ENCODE measurements at regions not wholly inside any gene's neighbourhood (a gene's known extent, or its start where the extent isn't known, plus 50 kb on each side); places are given as distances from the start of the nearest gene placed in this dataset.
"Not testable (repeated sequence)": the region's sequence is repeated elsewhere in the genome, so short reads cannot be mapped to it uniquely, and the experiment has no call there.

DNA sequence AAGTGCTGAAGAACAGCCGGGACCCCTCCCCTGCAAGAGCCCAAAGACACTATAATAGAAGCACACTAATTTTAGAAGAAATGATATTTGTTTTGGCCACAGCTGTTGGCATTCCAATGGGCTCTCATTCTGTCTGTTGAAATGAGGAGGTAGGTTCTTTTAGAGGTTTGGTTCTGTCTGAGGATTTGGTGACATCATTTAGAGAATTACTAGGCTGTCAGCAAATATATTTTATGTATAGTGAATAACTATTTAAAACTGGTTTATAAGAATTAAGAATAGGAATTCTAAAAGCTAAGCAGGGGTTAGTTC lies 200.7 kb upstream of the SLC38A2 start:
- no peaks in the 10 kb centered on the region for H3K27me3 ChIP-seq (ENCODE audit: insufficient read depth, low read length)
- no peak overlapping the region for H3K4me3 ChIP-seq (ENCODE audit: low read depth, low read length)
- no peaks in the 10 kb centered on the region for H3K4me1 ChIP-seq (ENCODE audit: control insufficient read depth, insufficient read depth, low read length, unreplicated experiment)
- H3K27ac ChIP-seq (ENCODE audit: low read depth, low read length), result no peak overlapping the region
- H3K36me3 ChIP-seq (ENCODE audit: insufficient read depth, low read length), result no peaks in the 10 kb centered on the region
- no peak overlapping the region for H2AFZ ChIP-seq (ENCODE audit: low read length, unreplicated experiment)
- no peaks in the 10 kb centered on the region for H3K79me2 ChIP-seq (ENCODE audit: control insufficient read depth, insufficient read depth, low read length, unreplicated experiment)

GRCh38 chr12:46572644-46573346 lies 200.2 kb upstream of the SLC38A2 start:
- Histone ChIP-seq H3K79me2 (ENCODE audit: control insufficient read depth, insufficient read depth, low read length, unreplicated experiment) (no peaks in the 10 kb centered on the region), H3K36me3 (ENCODE audit: insufficient read depth, low read length) (no peaks in the 10 kb centered on the region), H3K4me3 (ENCODE audit: low read depth, low read length) (no peak overlapping the region), H3K4me1 (ENCODE audit: control insufficient read depth, insufficient read depth, low read length, unreplicated experiment) (no peaks in the 10 kb centered on the region), H3K27me3 (ENCODE audit: insufficient read depth, low read length) (no peaks in the 10 kb centered on the region), H2AFZ (ENCODE audit: low read length, unreplicated experiment) (no peak overlapping the region), H3K27ac (ENCODE audit: low read depth, low read length) (no peak overlapping the region)

DNA sequence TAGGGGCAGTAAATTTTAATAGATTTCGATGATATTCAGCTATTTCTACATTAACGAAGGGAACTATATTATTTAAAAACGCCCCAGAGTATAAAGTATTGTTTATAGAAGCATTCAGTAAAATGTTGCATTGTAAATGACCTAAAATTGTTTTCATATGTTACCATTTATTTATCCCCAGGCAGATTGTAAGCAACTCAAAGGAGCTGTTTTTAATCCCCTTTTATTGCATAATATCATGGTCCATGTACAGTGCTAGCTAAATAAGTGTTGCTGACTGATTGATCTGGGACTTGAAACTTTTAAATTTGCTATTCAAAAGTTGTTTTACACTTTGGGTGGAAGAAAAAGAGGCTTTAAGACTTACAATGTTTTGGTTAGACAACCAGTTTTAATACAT lies 199.0 kb upstream of the SLC38A2 start:
- Histone ChIP-seq H3K4me1 (ENCODE audit: control insufficient read depth, insufficient read depth, low read length, unreplicated experiment) (no peaks in the 10 kb centered on the region), H3K36me3 (ENCODE audit: insufficient read depth, low read length) (peaks cover 3% of the 10 kb centered on the region; the same call in 1 of the 2 replicates), H3K79me2 (ENCODE audit: control insufficient read depth, insufficient read depth, low read length, unreplicated experiment) (no peaks in the 10 kb centered on the region), H3K27ac (ENCODE audit: low read depth, low read length) (no peak overlapping the region), H3K27me3 (ENCODE audit: insufficient read depth, low read length) (no peaks in the 10 kb centered on the region), H2AFZ (ENCODE audit: low read length, unreplicated experiment) (no peak overlapping the region), H3K4me3 (ENCODE audit: low read depth, low read length) (no peak overlapping the region)

DNA sequence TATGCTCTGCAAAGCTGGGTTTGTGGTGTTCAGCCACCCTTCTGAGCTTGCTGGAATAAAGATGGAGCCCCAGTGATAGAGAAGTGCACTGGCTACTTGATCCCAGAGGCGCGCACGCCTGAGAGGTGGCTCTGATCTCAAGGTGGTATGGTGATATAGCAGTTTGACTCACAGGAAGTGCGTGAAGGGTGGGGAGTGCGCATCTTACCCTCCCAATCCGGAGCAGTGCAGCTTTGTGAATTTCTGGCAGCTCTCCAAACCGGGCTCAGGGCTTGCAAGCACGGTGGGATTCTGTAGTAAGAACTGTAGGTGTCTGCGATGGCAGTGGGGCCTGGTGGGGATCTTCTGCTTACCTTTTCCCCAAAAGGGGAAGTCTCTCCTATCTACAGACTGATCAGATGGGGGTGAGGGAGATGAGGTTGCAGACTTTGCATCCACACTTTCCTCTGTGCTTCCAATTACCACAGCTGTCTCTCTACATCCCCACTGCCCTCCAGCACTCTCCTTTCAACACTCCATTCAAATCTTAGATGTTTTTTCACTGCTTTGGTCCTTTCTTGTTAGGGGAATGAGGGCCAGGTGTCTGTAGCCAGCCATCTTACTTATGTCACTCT lies 197.4 kb upstream of the SLC38A2 start:
- Histone ChIP-seq H3K27me3 (ENCODE audit: insufficient read depth, low read length) (no peaks in the 10 kb centered on the region), H3K79me2 (ENCODE audit: control insufficient read depth, insufficient read depth, low read length, unreplicated experiment) (no peaks in the 10 kb centered on the region), H3K4me1 (ENCODE audit: control insufficient read depth, insufficient read depth, low read length, unreplicated experiment) (no peaks in the 10 kb centered on the region), H2AFZ (ENCODE audit: low read length, unreplicated experiment) (no peak overlapping the region), H3K4me3 (ENCODE audit: low read depth, low read length) (no peak overlapping the region), H3K36me3 (ENCODE audit: insufficient read depth, low read length) (peaks cover 18% of the 10 kb centered on the region), H3K27ac (ENCODE audit: low read depth, low read length) (no peak overlapping the region)

DNA sequence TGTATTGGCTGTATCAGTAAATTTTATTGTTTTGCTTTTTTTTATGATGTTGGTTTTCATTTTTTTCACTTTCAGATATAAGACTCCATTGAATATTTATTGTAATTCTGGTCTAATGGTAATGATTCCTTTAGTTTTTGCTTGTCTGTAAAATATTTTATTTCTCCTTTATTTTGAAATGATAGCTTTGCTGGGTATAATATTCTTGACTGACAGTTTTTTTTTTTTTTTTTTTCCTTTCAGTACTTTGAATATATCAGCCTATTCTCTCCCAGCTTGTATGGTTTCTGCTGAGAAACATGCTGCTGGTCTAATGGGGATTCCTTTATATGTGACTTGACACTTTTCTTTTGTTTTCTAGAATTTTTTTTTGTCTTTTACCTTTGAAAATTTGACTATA lies 195.1 kb upstream of the SLC38A2 start:
- Histone ChIP-seq H3K36me3 (ENCODE audit: insufficient read depth, low read length) (peaks cover 26% of the 10 kb centered on the region), H3K4me1 (ENCODE audit: control insufficient read depth, insufficient read depth, low read length, unreplicated experiment) (peaks cover 11% of the 10 kb centered on the region), H3K4me3 (ENCODE audit: low read depth, low read length) (no peak overlapping the region)

DNA sequence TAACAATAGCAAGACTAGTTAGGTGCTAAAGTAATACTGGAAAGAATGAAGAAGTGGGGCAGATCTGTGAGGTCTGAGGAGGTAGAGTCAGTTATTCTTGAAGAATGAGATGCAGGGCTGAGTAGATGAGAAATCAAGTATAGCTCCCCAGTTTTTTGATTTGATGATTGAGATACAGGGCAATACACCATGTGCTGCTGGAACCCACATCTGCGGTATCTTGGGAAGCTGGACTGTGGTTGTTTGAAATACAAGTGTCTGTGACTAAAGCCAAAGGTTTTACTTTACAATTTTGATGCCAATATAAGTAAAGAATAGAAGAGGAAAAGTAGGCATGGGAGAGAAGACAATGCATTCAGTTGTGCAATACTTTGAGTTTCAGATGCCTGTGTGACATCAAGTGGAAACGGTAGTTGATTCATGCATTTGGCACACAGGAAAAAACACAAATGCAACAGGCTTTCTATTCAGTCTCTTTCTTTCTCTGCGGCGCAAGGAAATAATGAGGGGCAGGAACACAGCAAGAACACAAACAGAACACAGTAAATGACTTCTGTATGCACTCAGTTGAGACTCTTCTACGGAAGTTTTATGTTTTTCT lies 190.2 kb upstream of the SLC38A2 start:
- Histone ChIP-seq H3K4me3 (ENCODE audit: low read depth, low read length) (peak overlapping the region; percentile 49), H2AFZ (ENCODE audit: low read length, unreplicated experiment) (no peak overlapping the region), H3K79me2 (ENCODE audit: control insufficient read depth, insufficient read depth, low read length, unreplicated experiment) (no peaks in the 10 kb centered on the region), H3K27ac (ENCODE audit: low read depth, low read length) (peak overlapping the region; percentile 99), H3K27me3 (ENCODE audit: insufficient read depth, low read length) (no peaks in the 10 kb centered on the region), H3K36me3 (ENCODE audit: insufficient read depth, low read length) (peaks cover 26% of the 10 kb centered on the region), H3K4me1 (ENCODE audit: control insufficient read depth, insufficient read depth, low read length, unreplicated experiment) (peaks cover 53% of the 10 kb centered on the region)

More for the DNA sequence above, 195.1 kb upstream of the SLC38A2 start:
- Histone ChIP-seq H2AFZ (ENCODE audit: low read length, unreplicated experiment) (no peak overlapping the region), H3K27ac (ENCODE audit: low read depth, low read length) (no peak overlapping the region), H3K79me2 (ENCODE audit: control insufficient read depth, insufficient read depth, low read length, unreplicated experiment) (no peaks in the 10 kb centered on the region), H3K27me3 (ENCODE audit: insufficient read depth, low read length) (no peaks in the 10 kb centered on the region)

GRCh38 chr12:46561769-46562624 lies 189.4 kb upstream of the SLC38A2 start:
- Histone ChIP-seq H3K27ac (ENCODE audit: low read depth, low read length) (peak overlapping the region; percentile 99), H3K4me3 (ENCODE audit: low read depth, low read length) (peak overlapping the region; percentile 49), H3K4me1 (ENCODE audit: control insufficient read depth, insufficient read depth, low read length, unreplicated experiment) (peaks cover 60% of the 10 kb centered on the region), H3K36me3 (ENCODE audit: insufficient read depth, low read length) (peaks cover 26% of the 10 kb centered on the region)
- not testable (repeated sequence) for H2AFZ ChIP-seq (ENCODE audit: low read length, unreplicated experiment); H3K79me2 ChIP-seq (ENCODE audit: control insufficient read depth, insufficient read depth, low read length, unreplicated experiment); H3K27me3 ChIP-seq (ENCODE audit: insufficient read depth, low read length)

DNA sequence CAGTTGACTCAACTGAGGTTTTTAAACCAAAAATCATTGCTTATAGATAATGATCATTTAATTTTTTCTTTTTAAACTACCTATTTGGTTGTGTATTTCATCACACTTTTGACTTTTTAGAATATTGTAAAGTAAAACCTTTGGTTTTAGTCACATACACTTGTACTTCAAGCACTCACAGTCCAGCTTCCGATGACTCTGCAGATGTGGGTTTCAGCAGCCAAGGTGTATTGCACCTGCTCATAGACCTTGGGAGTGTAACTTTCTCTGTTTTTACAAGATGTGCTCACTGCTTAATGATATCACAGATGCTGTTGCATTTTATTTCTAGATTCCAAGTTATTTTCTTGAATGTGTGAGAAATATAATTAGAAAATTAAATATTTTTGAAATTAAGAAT lies 188.3 kb upstream of the SLC38A2 start:
- Histone ChIP-seq H3K4me1 (ENCODE audit: control insufficient read depth, insufficient read depth, low read length, unreplicated experiment) (peaks cover 67% of the 10 kb centered on the region), H3K27ac (ENCODE audit: low read depth, low read length) (peak overlapping the region; percentile 99), H3K4me3 (ENCODE audit: low read depth, low read length) (no peak overlapping the region)

GRCh38 chr12:46560089-46560488 lies 187.5 kb upstream of the SLC38A2 start:
- Histone ChIP-seq H3K27ac (ENCODE audit: low read depth, low read length) (peak overlapping the region; percentile 99), H3K36me3 (ENCODE audit: insufficient read depth, low read length) (peaks cover 10% of the 10 kb centered on the region), H3K27me3 (ENCODE audit: insufficient read depth, low read length) (no peaks in the 10 kb centered on the region), H3K4me3 (ENCODE audit: low read depth, low read length) (no peak overlapping the region), H3K4me1 (ENCODE audit: control insufficient read depth, insufficient read depth, low read length, unreplicated experiment) (peaks cover 75% of the 10 kb centered on the region), H2AFZ (ENCODE audit: low read length, unreplicated experiment) (no peak overlapping the region), H3K79me2 (ENCODE audit: control insufficient read depth, insufficient read depth, low read length, unreplicated experiment) (no peaks in the 10 kb centered on the region)

More for the DNA sequence above, 188.3 kb upstream of the SLC38A2 start:
- peaks cover 17% of the 10 kb centered on the region for H3K36me3 ChIP-seq (ENCODE audit: insufficient read depth, low read length)
- no peak overlapping the region for H2AFZ ChIP-seq (ENCODE audit: low read length, unreplicated experiment)
- no peaks in the 10 kb centered on the region for H3K27me3 ChIP-seq (ENCODE audit: insufficient read depth, low read length)
- no peaks in the 10 kb centered on the region for H3K79me2 ChIP-seq (ENCODE audit: control insufficient read depth, insufficient read depth, low read length, unreplicated experiment)

GRCh38 chr12:46559311-46559710 lies 186.7 kb upstream of the SLC38A2 start:
- no peak overlapping the region for H3K4me3 ChIP-seq (ENCODE audit: low read depth, low read length)
- peaks cover 4% of the 10 kb centered on the region for H3K36me3 ChIP-seq (ENCODE audit: insufficient read depth, low read length)
- peak overlapping the region; percentile 99 for H3K27ac ChIP-seq (ENCODE audit: low read depth, low read length)
- peak overlapping the region; percentile 26 for H2AFZ ChIP-seq (ENCODE audit: low read length, unreplicated experiment)
- no peaks in the 10 kb centered on the region for H3K79me2 ChIP-seq (ENCODE audit: control insufficient read depth, insufficient read depth, low read length, unreplicated experiment)
- no peaks in the 10 kb centered on the region for H3K27me3 ChIP-seq (ENCODE audit: insufficient read depth, low read length)
- peaks cover 83% of the 10 kb centered on the region for H3K4me1 ChIP-seq (ENCODE audit: control insufficient read depth, insufficient read depth, low read length, unreplicated experiment)

All from ACC112 (cell line).